Activated T-cell treated with anti-CD3 and anti-CD28 coated beads, Interleukin-2, amount 50 U/mL, for 4 hours (primary cell): ENCODE measurements at regions not wholly inside any gene's neighbourhood (a gene's known extent, or its start where the extent isn't known, plus 50 kb on each side); places are given as distances from the start of the nearest gene placed in this dataset.

ENCODE experiments used
- ATAC-seq, 2 donors: fragments of 200-7000 bp; cut with Tn5 transposase; one replicate each; pipeline ENCODE4 v1.10.0; 2021
- DNase-seq: peaks from one replicate; pipeline ENCODE4 v3.0.0-alpha.2; 2020
- H3K27me3 Mint-ChIP-seq: one replicate; pipeline ENCODE4 v1.8.0; 2021; ENCODE audit warnings: low read depth, mixed read lengths
- H3K36me3 Mint-ChIP-seq: one replicate; pipeline ENCODE4 v1.8.0; 2022; ENCODE audit warnings: mixed read lengths; ENCODE audit not compliant: insufficient read depth
- H3K4me1 Mint-ChIP-seq: one replicate; pipeline ENCODE4 v1.8.0; 2021; ENCODE audit warnings: low read depth, mixed read lengths
- H3K4me3 Mint-ChIP-seq: one replicate; pipeline ENCODE4 v1.8.0; 2021; ENCODE audit warnings: mild to moderate bottlenecking, moderate library complexity, mixed read lengths
- H3K9me3 Mint-ChIP-seq: one replicate; pipeline ENCODE4 v1.8.0; 2021; ENCODE audit warnings: mixed read lengths

DNA sequence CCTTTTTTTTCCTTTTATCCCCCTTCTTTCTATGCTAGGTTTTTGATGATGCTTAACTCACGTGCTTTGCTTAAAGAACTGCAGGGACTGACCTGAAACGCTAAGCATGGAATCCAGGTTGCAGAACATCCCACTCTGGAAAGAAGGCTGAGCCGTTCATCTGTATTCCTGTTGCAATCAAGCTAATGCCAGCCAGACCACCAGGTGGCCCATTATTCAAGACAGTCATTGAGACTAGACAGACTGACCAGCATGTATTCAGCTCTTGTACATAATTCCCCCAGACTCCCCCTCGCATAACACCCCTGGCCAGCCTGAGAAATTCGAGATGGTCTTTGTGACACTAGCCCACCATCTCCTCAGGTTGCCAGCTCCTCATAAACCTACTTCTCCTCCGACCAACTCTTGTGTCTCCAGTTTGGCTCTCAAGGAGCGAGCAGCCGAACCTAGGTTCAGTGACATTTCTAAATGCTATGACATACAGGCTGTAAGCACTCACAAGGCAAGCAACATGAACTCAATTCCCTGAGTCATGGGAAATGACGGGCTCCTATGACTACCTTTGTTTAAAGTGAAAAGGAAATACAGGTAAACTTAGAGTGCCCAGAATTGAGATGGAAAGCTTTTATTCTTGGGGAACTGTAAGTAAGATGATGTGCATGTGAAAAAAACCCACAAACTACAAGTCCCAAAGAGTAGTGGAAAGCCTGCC, 309.3 kb upstream of the CDYL start:
- no peak overlapping the region for H3K4me3 Mint-ChIP-seq
- DNase-seq: no peak

DNA sequence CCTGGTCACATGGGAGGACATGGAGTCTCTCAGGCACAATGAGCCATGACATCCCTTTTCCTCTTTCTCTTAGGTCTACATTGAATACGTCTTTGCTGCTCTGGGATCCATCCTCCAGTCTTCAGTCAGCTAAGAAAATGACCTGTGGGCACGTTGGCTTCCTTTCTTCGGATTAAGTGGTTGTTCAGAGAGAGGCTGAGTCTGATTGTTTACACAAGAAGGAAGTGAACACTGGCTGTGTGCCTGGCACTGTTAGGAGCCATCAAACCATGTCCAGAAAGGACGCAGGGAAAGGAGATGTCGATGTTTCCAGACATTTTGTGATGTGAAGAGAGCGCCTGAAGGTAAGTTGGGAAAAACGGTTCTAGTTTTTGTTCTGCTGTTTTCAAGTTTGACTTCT, 309.9 kb upstream of the CDYL start:
- H3K4me3 Mint-ChIP-seq: no peak overlapping the region
- ATAC-seq (no peak), DNase-seq (no peak)
- peaks cover 7% of the 10 kb centered on the region for H3K27me3 Mint-ChIP-seq
- H3K4me1 Mint-ChIP-seq: no peaks in the 10 kb centered on the region
- H3K36me3 Mint-ChIP-seq: no peaks in the 10 kb centered on the region
- peaks cover 10% of the 10 kb centered on the region for H3K9me3 Mint-ChIP-seq

More for the DNA sequence above, 309.3 kb upstream of the CDYL start:
- H3K36me3 Mint-ChIP-seq: no peaks in the 10 kb centered on the region
- no peaks in the 10 kb centered on the region for H3K4me1 Mint-ChIP-seq
- peaks cover 7% of the 10 kb centered on the region for H3K27me3 Mint-ChIP-seq
- no peak for ATAC-seq
- peaks cover 14% of the 10 kb centered on the region for H3K9me3 Mint-ChIP-seq

- ATAC-seq (no peak), DNase-seq (no peak)
- no peak overlapping the region for H3K4me3 Mint-ChIP-seq
- H3K36me3 Mint-ChIP-seq: no peaks in the 10 kb centered on the region
- no peaks in the 10 kb centered on the region for H3K4me1 Mint-ChIP-seq
- H3K9me3 Mint-ChIP-seq: no peaks in the 10 kb centered on the region
- peaks cover 4% of the 10 kb centered on the region for H3K27me3 Mint-ChIP-seq
Observed at GRCh38 chr6:4464638-4465037, 311.6 kb upstream of the CDYL start.

DNA sequence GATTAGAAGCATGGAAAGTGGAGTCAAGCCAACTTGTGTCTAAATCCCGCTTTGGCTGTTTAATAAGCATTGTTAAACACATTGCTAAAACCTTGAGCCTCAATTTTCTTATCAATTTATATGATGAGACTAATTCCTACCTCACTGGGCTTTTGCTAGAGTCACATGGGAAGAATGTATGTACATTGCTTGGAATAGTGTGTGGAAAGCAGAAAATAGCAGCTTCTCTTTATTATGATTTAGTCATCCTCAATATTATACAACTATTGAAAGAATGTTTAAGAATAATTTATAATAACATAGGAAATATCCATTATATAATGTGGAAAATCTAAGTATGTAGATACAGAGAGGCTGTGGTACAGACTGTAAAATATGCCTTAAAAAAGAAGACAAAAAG, 313.0 kb upstream of the CDYL start:
- DNase-seq: no peak
- Mint-ChIP-seq H3K4me1 (no peaks in the 10 kb centered on the region), H3K9me3 (no peaks in the 10 kb centered on the region), H3K27me3 (peaks cover 4% of the 10 kb centered on the region), H3K4me3 (no peak overlapping the region), H3K36me3 (no peaks in the 10 kb centered on the region)
- no peak for ATAC-seq

DNA sequence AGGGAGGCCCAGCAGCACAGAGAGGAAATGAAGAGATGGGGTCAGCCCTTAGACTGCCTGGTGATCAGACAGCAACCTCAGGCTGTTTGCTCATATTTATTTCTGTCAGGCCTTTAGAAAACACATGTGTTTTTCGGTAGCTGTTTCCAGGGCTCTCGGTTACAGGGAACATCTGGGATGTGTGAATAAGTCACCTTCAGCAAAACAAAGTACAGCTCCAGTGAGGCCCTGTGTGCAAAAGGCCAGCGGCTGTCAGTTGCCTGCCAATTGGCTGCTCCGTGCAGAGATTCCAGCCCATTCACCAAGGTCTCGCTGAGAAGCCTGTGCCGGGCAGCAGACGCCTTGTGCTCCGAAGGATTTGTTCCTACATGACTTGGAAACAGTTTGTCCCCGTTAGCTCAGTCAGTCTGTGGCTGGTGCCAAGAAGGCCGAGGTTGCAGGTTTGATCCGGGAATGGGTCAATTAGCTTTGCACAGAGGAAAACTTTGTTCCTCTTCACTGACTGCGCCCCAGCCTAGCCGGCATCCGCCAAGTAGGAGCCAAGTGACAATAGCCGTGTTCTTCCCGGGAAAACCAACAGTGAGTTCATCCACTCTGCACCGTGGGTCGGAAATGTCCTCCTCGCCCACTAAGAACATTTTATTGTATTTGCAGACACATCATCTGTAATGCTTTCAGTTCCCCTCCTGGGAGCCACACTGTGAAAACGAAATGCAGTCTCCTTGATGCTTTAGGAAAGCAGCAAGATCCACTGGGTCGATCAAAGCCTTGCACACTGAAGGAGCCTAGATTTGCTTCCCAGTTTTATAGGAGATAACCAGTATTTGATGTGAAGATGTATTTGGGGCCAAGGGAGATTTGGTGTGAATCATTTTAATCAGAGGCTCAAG, 315.4 kb upstream of the CDYL start:
- Mint-ChIP-seq H3K4me1 (no peaks in the 10 kb centered on the region), H3K9me3 (no peaks in the 10 kb centered on the region), H3K4me3 (no peak overlapping the region), H3K36me3 (no peaks in the 10 kb centered on the region), H3K27me3 (no peaks in the 10 kb centered on the region)
- ATAC-seq (no peak), DNase-seq (no peak)

GRCh38 chr6:4459996-4460395, 316.2 kb upstream of the CDYL start:
- DNase-seq (no peak), ATAC-seq (no peak)
- Mint-ChIP-seq H3K4me3 (no peak overlapping the region), H3K36me3 (no peaks in the 10 kb centered on the region), H3K9me3 (no peaks in the 10 kb centered on the region), H3K27me3 (no peaks in the 10 kb centered on the region), H3K4me1 (no peaks in the 10 kb centered on the region)

GRCh38 chr6:4459032-4459431, 317.2 kb upstream of the CDYL start:
- no peak overlapping the region for H3K4me3 Mint-ChIP-seq
- ATAC-seq (no peak), DNase-seq (no peak)
- H3K36me3 Mint-ChIP-seq: no peaks in the 10 kb centered on the region
- H3K4me1 Mint-ChIP-seq: no peaks in the 10 kb centered on the region
- H3K27me3 Mint-ChIP-seq: no peaks in the 10 kb centered on the region
- H3K9me3 Mint-ChIP-seq: no peaks in the 10 kb centered on the region

GRCh38 chr6:4451718-4452117, 316.3 kb upstream of the ECI2 start:
- peaks cover 13% of the 10 kb centered on the region for H3K27me3 Mint-ChIP-seq
- H3K36me3 Mint-ChIP-seq: no peaks in the 10 kb centered on the region
- H3K9me3 Mint-ChIP-seq: peaks cover 13% of the 10 kb centered on the region
- DNase-seq (no peak), ATAC-seq (no peak)
- H3K4me3 Mint-ChIP-seq: no peak overlapping the region
- no peaks in the 10 kb centered on the region for H3K4me1 Mint-ChIP-seq

- Mint-ChIP-seq H3K36me3 (no peaks in the 10 kb centered on the region), H3K9me3 (peaks cover 13% of the 10 kb centered on the region), H3K4me3 (no peak overlapping the region), H3K27me3 (peaks cover 13% of the 10 kb centered on the region), H3K4me1 (no peaks in the 10 kb centered on the region)
- DNase-seq (no peak), ATAC-seq (no peak)
Observed at GRCh38 chr6:4451081-4451480, 315.7 kb upstream of the ECI2 start.

- Mint-ChIP-seq H3K27me3 (peaks cover 13% of the 10 kb centered on the region), H3K4me3 (no peak overlapping the region), H3K9me3 (peaks cover 13% of the 10 kb centered on the region), H3K4me1 (no peaks in the 10 kb centered on the region), H3K36me3 (no peaks in the 10 kb centered on the region)
- ATAC-seq: no peak
- DNase-seq: no peak
Observed at GRCh38 chr6:4450237-4450636, 314.9 kb upstream of the ECI2 start.

DNA sequence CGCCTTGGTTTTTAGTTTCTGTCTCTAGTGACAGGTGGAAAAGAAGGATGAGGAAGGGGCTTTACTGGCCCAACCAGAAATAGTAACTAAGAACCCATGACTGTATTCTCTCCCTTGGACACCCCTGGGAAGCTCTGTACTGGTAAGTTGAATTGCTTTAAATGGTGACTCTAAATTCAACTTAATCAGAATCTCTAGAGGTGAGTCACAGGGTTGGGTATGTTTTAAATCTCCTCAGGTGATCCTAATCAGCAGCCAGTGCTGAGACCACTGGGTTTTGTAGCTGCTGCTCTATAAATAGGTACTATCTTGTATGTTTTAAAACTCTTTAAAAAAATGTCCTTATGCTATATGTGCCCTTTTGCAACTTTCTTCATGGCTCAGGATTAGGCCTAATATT, 314.0 kb upstream of the ECI2 start:
- H3K9me3 Mint-ChIP-seq: peaks cover 13% of the 10 kb centered on the region
- DNase-seq: no peak
- no peaks in the 10 kb centered on the region for H3K4me1 Mint-ChIP-seq
- H3K27me3 Mint-ChIP-seq: peaks cover 13% of the 10 kb centered on the region
- ATAC-seq: no peak
- H3K4me3 Mint-ChIP-seq: no peak overlapping the region
- no peaks in the 10 kb centered on the region for H3K36me3 Mint-ChIP-seq

GRCh38 chr6:4448841-4449240, 313.5 kb upstream of the ECI2 start:
- no peaks in the 10 kb centered on the region for H3K4me1 Mint-ChIP-seq
- DNase-seq (no peak), ATAC-seq (no peak)
- peaks cover 13% of the 10 kb centered on the region for H3K27me3 Mint-ChIP-seq
- H3K4me3 Mint-ChIP-seq: no peak overlapping the region
- H3K36me3 Mint-ChIP-seq: no peaks in the 10 kb centered on the region
- H3K9me3 Mint-ChIP-seq: peaks cover 13% of the 10 kb centered on the region

- ATAC-seq (no peak), DNase-seq (no peak)
- Mint-ChIP-seq H3K4me1 (no peaks in the 10 kb centered on the region), H3K27me3 (peaks cover 13% of the 10 kb centered on the region), H3K9me3 (peaks cover 13% of the 10 kb centered on the region), H3K4me3 (no peak overlapping the region), H3K36me3 (no peaks in the 10 kb centered on the region)
Observed at GRCh38 chr6:4447639-4448330, 312.4 kb upstream of the ECI2 start.

GRCh38 chr6:4446982-4447381, 311.6 kb upstream of the ECI2 start:
- H3K4me3 Mint-ChIP-seq: no peak overlapping the region

More at GRCh38 chr6:4446982-4447381, 311.6 kb upstream of the ECI2 start:
- ATAC-seq: no peak
- Mint-ChIP-seq H3K4me1 (no peaks in the 10 kb centered on the region), H3K36me3 (no peaks in the 10 kb centered on the region), H3K27me3 (peaks cover 13% of the 10 kb centered on the region), H3K9me3 (peaks cover 8% of the 10 kb centered on the region)
- no peak for DNase-seq
